GM12878 (cell line): ENCODE measurements at regions not wholly inside any gene's neighbourhood (a gene's known extent, or its start where the extent isn't known, plus 50 kb on each side); places are given as distances from the start of the nearest gene placed in this dataset.
A peak's percentile ranks its signal among the peaks of the same experiment; 100 is the strongest.

Experiments used
- ATAC-seq: fragments of 200-7000 bp; cut with Tn5 transposase; 3 replicates; pipeline ENCODE4 v1.9.1; 2020; ENCODE audit warnings: mild to moderate bottlenecking, moderate library complexity
- BruUV-seq: library from RNA; stranded (reverse); fragments of 400-500 nt; replicated peaks from 2 replicates; lab custom pipeline; 2021; lab: Mats Ljungman, UMichigan
- CTCF ChIA-PET: fragments of 300-600 bp; sonication (Branson Sonifier 250); formaldehyde crosslinking; extraction: SDS; loops from one replicate; lab custom pipeline; 2021; ENCODE audit warnings: inconsistent platforms; lab: Yijun Ruan, JAX
- POLR2A ChIA-PET: fragments of 350-600 bp; formaldehyde crosslinking; extraction: SDS; loops from one replicate; lab custom pipeline; 2021; ENCODE audit warnings: inconsistent platforms; lab: Charles Lee
- RAD21 ChIA-PET: fragments of 300-600 bp; sonication (Branson Sonifier 250); formaldehyde crosslinking; loops from one replicate; lab custom pipeline; 2023; ENCODE audit warnings: antibody characterized with exemption; ENCODE audit not compliant: unreplicated experiment; lab: Charles Lee
- SMC1A ChIA-PET: fragments of 300-600 bp; sonication (Branson Sonifier 250); formaldehyde crosslinking; loops from one replicate; lab custom pipeline; 2023; ENCODE audit not compliant: unreplicated experiment, uncharacterized antibody; lab: Charles Lee
- DNase-seq: peaks from one replicate; pipeline ENCODE4 v3.0.0-alpha.2; 2011; ENCODE audit warnings: low read depth, low spot score
- FAIRE-seq: peaks from 3 replicates; lab custom pipeline; 2011; peaks lifted over from hg19 to GRCh38; lab: Jason Lieb, UNC
- H2AFZ ChIP-seq: 2 replicates; pipeline ENCODE4 v1.6.0; 2011; ENCODE audit warnings: low read depth, low read length, control low read depth; ENCODE audit not compliant: control insufficient read depth
- H3K27ac ChIP-seq: 2 replicates; pipeline ENCODE4 v1.5.1; 2011; ENCODE audit warnings: control low read depth; ENCODE audit not compliant: control insufficient read depth, insufficient read depth
- H3K27me3 ChIP-seq, 2 experiments: replicated peaks in 1 of 2; 2 replicates each; pipeline versions ENCODE4 v1.6.0 to v1.6.1; 2011; ENCODE audit warnings: low read length in 1 of 2; ENCODE audit not compliant: control insufficient read depth in 2 of 2, insufficient read depth in 2 of 2
- H3K36me3 ChIP-seq, 2 experiments: 2 replicates each; pipeline ENCODE4 v1.5.1; 2011; ENCODE audit warnings: low read length in 1 of 2; ENCODE audit not compliant: control insufficient read depth in 2 of 2, insufficient read depth in 2 of 2
- H3K4me1 ChIP-seq: 2 replicates; pipeline ENCODE4 v1.6.1; 2011; ENCODE audit warnings: mild to moderate bottlenecking, low read length, moderate library complexity, mixed read lengths; ENCODE audit not compliant: control insufficient read depth, insufficient read depth
- H3K4me2 ChIP-seq: 2 replicates; pipeline ENCODE4 v1.6.0; 2011; ENCODE audit warnings: control low read depth; ENCODE audit not compliant: control insufficient read depth, insufficient read depth
- H3K4me3 ChIP-seq: fragments of 200-600 bp; sonication (generic); 2 replicates; pipeline ENCODE4 v1.5.1; 2016
- H3K79me2 ChIP-seq: 2 replicates; pipeline ENCODE4 v1.6.0; 2011; ENCODE audit warnings: low read length; ENCODE audit not compliant: control insufficient read depth, insufficient read depth
- H3K9ac ChIP-seq: 2 replicates; pipeline ENCODE4 v1.8.0; 2011; ENCODE audit warnings: low read length, control low read depth, mixed read lengths; ENCODE audit not compliant: control insufficient read depth, insufficient read depth
- H3K9me3 ChIP-seq: replicated peaks from 3 replicates; pipeline ENCODE4 v1.5.1; 2011; ENCODE audit warnings: mild to moderate bottlenecking, low read length; ENCODE audit not compliant: control insufficient read depth, insufficient read depth
- H4K20me1 ChIP-seq: 2 replicates; pipeline ENCODE4 v1.6.0; 2011; ENCODE audit not compliant: control insufficient read depth, insufficient read depth
- E2F8 ChIP-seq: fragments of 450-650 bp; IDR thresholded peaks from 2 replicates; pipeline ENCODE4 v1.6.1; 2018; ENCODE audit warnings: mild to moderate bottlenecking, low read depth, moderate library complexity; ENCODE audit not compliant: partially characterized antibody
- EED ChIP-seq: sonication (generic); IDR thresholded peaks from 2 replicates; pipeline ENCODE4 v1.6.1; 2016; ENCODE audit warnings: antibody characterized with exemption, low read depth
- FOXK2 ChIP-seq: fragments of 450-650 bp; IDR thresholded peaks from 2 replicates; pipeline ENCODE4 v1.6.1; 2017; ENCODE audit warnings: mild to moderate bottlenecking, moderate library complexity
- GATAD2B ChIP-seq: fragments of 450-650 bp; conservative IDR thresholded peaks from 2 replicates; pipeline ENCODE4 v1.6.1; 2017; ENCODE audit warnings: low read depth, mild to moderate bottlenecking, moderate library complexity
- IKZF1 ChIP-seq: fragments of 450-650 bp; conservative IDR thresholded peaks from 2 replicates; pipeline ENCODE4 v1.6.1; 2017; ENCODE audit warnings: antibody characterized with exemption, mild to moderate bottlenecking
- NFIC ChIP-seq: IDR thresholded peaks from 2 replicates; pipeline ENCODE4 v1.6.1; 2012; ENCODE audit warnings: low read depth, mild to moderate bottlenecking, inconsistent platforms, low read length, moderate library complexity
- RFX5 ChIP-seq: IDR thresholded peaks from 2 replicates; pipeline ENCODE4 v1.6.1; 2011; ENCODE audit warnings: low read depth, low read length, improper control_type of control experiment
- RUNX3 ChIP-seq: IDR thresholded peaks from 2 replicates; pipeline ENCODE4 v1.6.1; 2012; ENCODE audit warnings: low read length, inconsistent platforms
- SIX5 ChIP-seq: IDR thresholded peaks from 2 replicates; pipeline ENCODE4 v1.6.1; 2011; ENCODE audit warnings: mild to moderate bottlenecking, low read depth, low read length, moderate library complexity; ENCODE audit not compliant: severe bottlenecking
- SKIL ChIP-seq: fragments of 450-650 bp; IDR thresholded peaks from 2 replicates; pipeline ENCODE4 v1.6.1; 2017; ENCODE audit warnings: mild to moderate bottlenecking, low read depth, inconsistent platforms; ENCODE audit not compliant: poor library complexity, severe bottlenecking
- USF1 ChIP-seq: IDR thresholded peaks from 2 replicates; pipeline ENCODE4 v1.6.1; 2011; ENCODE audit warnings: borderline replicate concordance, low read depth, mild to moderate bottlenecking, moderate library complexity, mixed read lengths, low read length; ENCODE audit not compliant: insufficient read depth; ENCODE audit errors: extremely low read length
- ZNF24 ChIP-seq: fragments of 450-650 bp; IDR thresholded peaks from 2 replicates; pipeline ENCODE4 v1.6.1; 2017; ENCODE audit warnings: antibody characterized with exemption, mild to moderate bottlenecking
- ZZZ3 ChIP-seq: IDR thresholded peaks from 2 replicates; pipeline ENCODE4 v1.6.1; 2011; ENCODE audit warnings: low read depth; ENCODE audit not compliant: control insufficient read depth, insufficient read length
- WGBS: methylation state at CpG from one replicate; pipeline ENCODE4 v1.1.6; 2016; ENCODE audit warnings: low lambda C conversion rate; ENCODE audit not compliant: insufficient replicate concordance, insufficient coverage; ENCODE audit errors: missing lambda C conversion rate; 5-methylcytosine and 5-hydroxymethylcytosine counted together
- in situ Hi-C: fragments of 300-500 bp; cut with MboI; formaldehyde crosslinking; loops from 9 replicates; pipeline ENCODE4 v1.14.3; 2018; ENCODE audit warnings: mixed read lengths
- intact Hi-C: fragments of 100-400 bp; cut with micrococcal nuclease; formaldehyde crosslinking; loops from one replicate; pipeline ENCODE4 v1.14.2; 2022; ENCODE audit not compliant: unreplicated experiment

DNA sequence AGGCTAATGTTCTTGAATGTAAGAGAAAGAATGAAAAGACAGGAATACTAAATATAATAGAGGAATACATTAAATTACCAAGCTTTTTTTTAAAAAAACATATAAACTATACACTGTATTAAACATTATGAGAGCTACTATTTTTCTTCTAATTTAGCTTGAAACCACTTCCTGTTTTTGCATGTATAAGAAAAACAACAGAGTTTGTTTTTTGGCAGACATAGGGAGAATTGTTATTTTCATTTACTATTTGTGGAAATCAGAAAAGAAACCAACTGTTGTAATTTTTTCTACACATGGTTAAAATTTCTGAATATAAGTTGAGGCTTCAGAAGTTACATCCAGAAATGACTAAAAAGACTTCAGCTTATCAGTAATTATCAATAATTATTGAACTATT lies 991.8 kb upstream of the GJE1 start:
- no peak overlapping the region for H3K27ac ChIP-seq
- no peak overlapping the region for H3K4me3 ChIP-seq
- no peak overlapping the region for H2AFZ ChIP-seq
- FAIRE-seq = no peak
- no peak for DNase-seq
- RAD21 ChIA-PET = interaction anchor here (1.0 kb wide), 1 partner anchor 9 kb away, joined by 3 read pairs; no protein-coding TSS in a partner anchor
- no peaks in the 10 kb centered on the region for H3K36me3 ChIP-seq
- POLR2A ChIA-PET = no interaction called here
- SMC1A ChIA-PET = interaction anchor here (0.7 to 1.2 kb wide), 4 partner anchors 9 to 421 kb away, joined by 3 read pairs; no protein-coding TSS in a partner anchor
- CTCF ChIA-PET = no interaction called here
- H3K79me2 ChIP-seq = no peaks in the 10 kb centered on the region
- intact Hi-C loops = no loop called here
- in situ Hi-C loops = no loop called here
- no peaks in the 10 kb centered on the region for H4K20me1 ChIP-seq
- H3K9me3 ChIP-seq = no peaks in the 10 kb centered on the region
- no peaks in the 10 kb centered on the region for H3K4me1 ChIP-seq
- no peaks in the 10 kb centered on the region for H3K27me3 ChIP-seq
- H3K4me2 ChIP-seq = no peak overlapping the region
- no TSS peak for BruUV-seq
- H3K9ac ChIP-seq = no peak overlapping the region
- TF ChIP-seq RUNX3 (peak; percentile 17; the same call in 1 of the 2 replicates), SKIL (no peak), EED (no peak), NFIC (0 out of 2 replicates have a peak, but pooled peaks have one; percentile 35), GATAD2B (no peak), ZNF24 (no peak)
- peak; percentile 31; the same call in 1 of the 3 replicates for ATAC-seq

DNA sequence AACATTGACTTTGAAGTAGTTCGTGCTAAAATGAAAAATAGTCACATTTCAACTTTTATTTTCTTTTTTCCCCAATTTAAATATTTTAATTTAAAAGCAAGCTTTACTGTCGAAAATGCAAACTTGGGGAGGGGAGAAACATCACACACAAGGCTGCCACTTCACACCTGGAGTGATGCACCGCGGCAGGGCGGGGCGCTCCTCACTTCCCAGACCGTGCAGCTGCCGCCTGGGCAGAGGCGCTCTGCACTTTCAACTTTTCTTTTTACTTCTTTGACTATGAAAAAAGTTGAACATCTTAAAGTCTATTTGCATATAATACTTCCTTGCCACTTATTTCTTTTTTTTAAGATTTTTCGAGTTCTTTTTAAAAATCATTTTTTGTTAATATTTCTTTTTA lies 993.3 kb upstream of the GJE1 start:
- no peak overlapping the region for H3K4me3 ChIP-seq
- ChIA-PET RAD21 (no interaction called here), CTCF (no interaction called here), SMC1A (no interaction called here), POLR2A (interaction anchor here (0.6 kb wide), 1 partner anchor 125 kb away, joined by 3 read pairs; no protein-coding TSS in a partner anchor)
- ATAC-seq (no peak), FAIRE-seq (no peak), DNase-seq (no peak)
- H3K4me1 ChIP-seq = no peaks in the 10 kb centered on the region
- in situ Hi-C loops = no loop called here
- no peak overlapping the region for H3K4me2 ChIP-seq
- no peaks in the 10 kb centered on the region for H3K79me2 ChIP-seq
- H3K36me3 ChIP-seq = no peaks in the 10 kb centered on the region
- H4K20me1 ChIP-seq = no peaks in the 10 kb centered on the region
- BruUV-seq = no TSS peak
- no peak overlapping the region for H2AFZ ChIP-seq
- H3K27me3 ChIP-seq = no peaks in the 10 kb centered on the region
- no peaks in the 10 kb centered on the region for H3K9me3 ChIP-seq
- intact Hi-C loops = no loop called here
- H3K27ac ChIP-seq = no peak overlapping the region
- no peak overlapping the region for H3K9ac ChIP-seq
- 69% methylated on average over 10 of the region's 10 CpGs for WGBS
- TF ChIP-seq FOXK2 (no peak), E2F8 (no peak), ZZZ3 (no peak), USF1 (no peak), RFX5 (no peak), IKZF1 (no peak), SIX5 (no peak)
